ENCODE measurements at regions not wholly inside any gene's neighbourhood (a gene's known extent, or its start where the extent isn't known, plus 50 kb on each side); places are given as distances from the start of the nearest gene placed in this dataset.

- no peak for TF ChIP-seq CTCF (conservative IDR thresholded peaks at IDR 0.05 in 1 of 2, IDR thresholded peaks at IDR 0.05 in 1 of 2; ENCODE audit: extremely low read depth in 1 of 2, insufficient read depth in 1 of 2, low read depth in 1 of 2, low read length in 2 of 2)
- no peak for TF ChIP-seq EZH2 (IDR thresholded peaks at IDR 0.05; ENCODE audit: borderline replicate concordance, low read length)
Observed at GRCh38 chr2:136496966-136497365, 268.4 kb upstream of the THSD7B start.

Measured in mammary epithelial cell (primary cell).